Activated B cell treated with CpG ODN at 0.5 μM for 24 hours (primary cell): ENCODE measurements at regions not wholly inside any gene's neighbourhood (a gene's known extent, or its start where the extent isn't known, plus 50 kb on each side); places are given as distances from the start of the nearest gene placed in this dataset.

Experiments used
- ATAC-seq: fragments of 200-7000 bp; cut with Tn5 transposase; one replicate; pipeline ENCODE4 v1.10.0; 2021; ENCODE audit warnings: low read depth, mild to moderate bottlenecking, moderate library complexity
- CTCF ChIA-PET: fragments of 350-600 bp; sonication (Branson Sonifier 250); formaldehyde crosslinking; loops from one replicate; lab custom pipeline; 2021; ENCODE audit warnings: antibody characterized with exemption; lab: Charles Lee
- POLR2A ChIA-PET: fragments of 350-600 bp; sonication (Branson Sonifier 250); formaldehyde crosslinking; loops from one replicate; lab custom pipeline; 2021; ENCODE audit warnings: antibody characterized with exemption; lab: Charles Lee
- DNase-seq: peaks from one replicate; pipeline ENCODE4 v3.0.0; 2022
- H3K27ac Mint-ChIP-seq: one replicate; pipeline ENCODE4 v1.8.0; 2020; ENCODE audit warnings: mixed read lengths
- H3K27me3 Mint-ChIP-seq: one replicate; pipeline ENCODE4 v1.8.0; 2021; ENCODE audit warnings: mixed read lengths
- H3K36me3 Mint-ChIP-seq: one replicate; pipeline ENCODE4 v1.8.0; 2021; ENCODE audit warnings: low read depth, mixed read lengths
- H3K4me1 Mint-ChIP-seq: one replicate; pipeline ENCODE4 v1.8.0; 2021; ENCODE audit warnings: mixed read lengths
- H3K4me3 Mint-ChIP-seq: one replicate; pipeline ENCODE4 v1.8.0; 2020; ENCODE audit warnings: mild to moderate bottlenecking, mixed read lengths
- H3K9me3 Mint-ChIP-seq: one replicate; pipeline ENCODE4 v1.8.0; 2020; ENCODE audit warnings: mixed read lengths
- CTCF ChIP-seq: fragments of 200-600 bp; IDR thresholded peaks from one replicate; pipeline ENCODE4 v1.8.0; 2022; ENCODE audit warnings: antibody characterized with exemption, mild to moderate bottlenecking
- intact Hi-C: fragments of 100-400 bp; cut with micrococcal nuclease; formaldehyde crosslinking; loops from one replicate; pipeline ENCODE4 v1.15.1; 2024

DNA sequence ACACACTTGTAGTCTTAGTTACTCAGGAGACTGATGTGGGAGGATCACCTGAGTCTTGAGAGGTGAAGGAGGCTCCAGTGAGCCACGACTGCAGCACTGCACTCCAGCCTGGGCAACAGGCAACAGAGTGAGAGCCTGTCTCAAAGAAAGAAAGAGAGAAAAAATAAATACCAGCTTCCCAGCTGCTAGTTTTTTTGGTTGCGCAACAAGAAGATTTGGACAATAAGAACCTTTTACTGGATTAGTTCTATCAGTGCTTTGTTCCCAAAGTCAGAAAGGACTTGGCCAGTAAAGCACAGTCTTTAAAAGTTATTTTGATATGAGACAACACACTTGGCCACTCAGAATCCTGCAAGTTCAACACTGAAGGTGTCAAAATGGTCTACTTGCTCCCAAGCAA is 768.1 kb upstream of the LRFN5 start:
- ChIA-PET CTCF (no interaction called here), POLR2A (no interaction called here)
- no peaks in the 10 kb centered on the region for H3K4me1 Mint-ChIP-seq
- H3K9me3 Mint-ChIP-seq, result no peaks in the 10 kb centered on the region
- no peaks in the 10 kb centered on the region for H3K36me3 Mint-ChIP-seq
- no peak overlapping the region for H3K27ac Mint-ChIP-seq
- ATAC-seq, result no peak
- DNase-seq, result no peak
- TF ChIP-seq CTCF, result no peak
- no peaks in the 10 kb centered on the region for H3K27me3 Mint-ChIP-seq
- intact Hi-C loops, result no loop called here
- no peak overlapping the region for H3K4me3 Mint-ChIP-seq

DNA sequence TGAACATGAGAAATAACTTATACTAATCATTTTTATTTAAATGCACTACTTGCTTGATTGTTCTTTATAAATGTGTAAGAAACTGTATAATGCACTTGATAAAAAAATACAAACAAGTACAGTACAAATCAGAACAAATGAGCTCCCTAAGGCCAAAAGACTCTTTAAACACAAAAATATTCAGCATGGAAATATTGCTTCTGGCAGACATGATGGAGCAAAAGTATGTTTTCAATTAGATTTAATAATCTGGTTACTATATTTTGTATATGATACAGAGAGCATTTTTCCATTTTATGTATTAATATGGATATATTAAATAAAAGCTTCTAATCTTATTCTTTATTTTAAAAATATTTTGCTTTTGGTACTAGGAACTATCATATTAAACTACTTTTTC is 800.2 kb upstream of the LRFN5 start:
- ChIA-PET POLR2A (no interaction called here), CTCF (no interaction called here)
- DNase-seq (no peak), ATAC-seq (no peak)
- no peaks in the 10 kb centered on the region for H3K27me3 Mint-ChIP-seq
- no peak for TF ChIP-seq CTCF
- H3K36me3 Mint-ChIP-seq, result no peaks in the 10 kb centered on the region
- H3K27ac Mint-ChIP-seq, result no peak overlapping the region
- H3K9me3 Mint-ChIP-seq, result peaks cover 11% of the 10 kb centered on the region
- H3K4me3 Mint-ChIP-seq, result no peak overlapping the region
- intact Hi-C loops, result no loop called here
- H3K4me1 Mint-ChIP-seq, result no peaks in the 10 kb centered on the region

DNA sequence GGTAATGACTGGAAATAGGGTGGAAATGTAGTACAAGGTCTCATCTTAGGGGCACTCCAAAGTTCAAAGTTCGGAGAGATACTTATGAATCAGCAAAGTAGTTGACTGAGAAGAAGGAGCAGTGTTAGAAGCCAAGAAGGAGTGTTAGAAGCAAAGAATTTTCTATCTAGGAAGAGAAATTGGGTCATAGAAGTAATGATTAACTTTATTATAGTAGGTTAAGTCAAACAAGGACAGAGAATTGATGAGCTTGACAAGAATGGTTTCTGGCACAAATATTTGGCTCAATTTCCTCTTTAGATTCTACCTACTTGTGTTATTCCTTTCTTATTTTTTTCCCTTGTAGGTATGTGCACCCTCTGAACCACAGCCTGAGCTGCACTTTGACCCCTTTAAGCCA is 810.5 kb upstream of the LRFN5 start:
- Mint-ChIP-seq H3K36me3 (no peaks in the 10 kb centered on the region), H3K27ac (no peak overlapping the region), H3K4me1 (no peaks in the 10 kb centered on the region), H3K9me3 (peaks cover 3% of the 10 kb centered on the region), H3K4me3 (no peak overlapping the region), H3K27me3 (no peaks in the 10 kb centered on the region)
- DNase-seq (no peak), ATAC-seq (no peak)
- no peak for TF ChIP-seq CTCF
- POLR2A ChIA-PET, result no interaction called here
- intact Hi-C loops, result no loop called here
- CTCF ChIA-PET, result no interaction called here

DNA sequence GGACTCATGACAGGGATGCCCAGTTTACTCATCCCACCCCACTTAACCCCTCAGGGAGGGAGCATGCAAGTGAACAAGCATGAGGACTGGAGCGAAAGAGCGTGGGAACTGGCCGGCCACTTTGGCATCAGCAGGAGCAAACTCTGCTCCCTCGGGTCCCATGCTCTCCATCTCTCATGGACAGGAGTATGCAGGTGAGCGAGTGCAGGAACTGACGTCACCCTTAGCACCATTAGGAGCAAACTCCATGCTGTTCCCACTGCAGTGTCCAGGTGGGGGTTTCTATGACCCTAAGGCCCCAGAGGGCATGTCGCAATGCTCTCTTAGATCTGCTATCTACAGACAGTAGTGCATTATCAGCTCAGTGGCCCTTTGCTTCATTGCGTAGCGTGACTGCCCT is 821.8 kb upstream of the LRFN5 start:
- ChIA-PET CTCF (no interaction called here), POLR2A (no interaction called here)
- DNase-seq (no peak), ATAC-seq (no peak)
- intact Hi-C loops, result no loop called here
- no peak for TF ChIP-seq CTCF
- Mint-ChIP-seq H3K4me1 (no peaks in the 10 kb centered on the region), H3K36me3 (no peaks in the 10 kb centered on the region), H3K27me3 (no peaks in the 10 kb centered on the region), H3K27ac (no peak overlapping the region), H3K9me3 (peaks cover under 1% of the 10 kb centered on the region), H3K4me3 (no peak overlapping the region)

GRCh38 chr14:40762685-40763084 is 844.0 kb upstream of the LRFN5 start:
- intact Hi-C loops, result no loop called here
- DNase-seq (no peak), ATAC-seq (no peak)
- TF ChIP-seq CTCF, result no peak
- Mint-ChIP-seq H3K36me3 (no peaks in the 10 kb centered on the region), H3K4me3 (no peak overlapping the region), H3K27me3 (no peaks in the 10 kb centered on the region), H3K27ac (no peak overlapping the region), H3K4me1 (no peaks in the 10 kb centered on the region), H3K9me3 (peaks cover 7% of the 10 kb centered on the region)
- ChIA-PET CTCF (no interaction called here), POLR2A (no interaction called here)
